ENCODE measurements at regions not wholly inside any gene's neighbourhood (a gene's known extent, or its start where the extent isn't known, plus 50 kb on each side); places are given as distances from the start of the nearest gene placed in this dataset.

GRCh38 chr11:31884080-31884479, 73.0 kb upstream of the PAX6 start:
- ChIA-PET CTCF (no interaction called here), POLR2A (no interaction called here)
- BruUV-seq (replicated peaks), result no TSS peak
- H3K36me3 Mint-ChIP-seq (ENCODE audit: insufficient read depth, unreplicated experiment), result no peaks in the 10 kb centered on the region
- H3K27ac Mint-ChIP-seq (ENCODE audit: low read depth, unreplicated experiment), result no peak overlapping the region
- intact Hi-C loops (cut with micrococcal nuclease), result no loop called here
- no peak for DNase-seq (ENCODE audit: unreplicated experiment)
- H3K27me3 Mint-ChIP-seq (ENCODE audit: insufficient read depth, unreplicated experiment), result peaks cover 40% of the 10 kb centered on the region
- H3K9me3 Mint-ChIP-seq (ENCODE audit: unreplicated experiment), result no peaks in the 10 kb centered on the region
- no peak overlapping the region for H3K4me3 Mint-ChIP-seq (ENCODE audit: unreplicated experiment)
- no peak for TF ChIP-seq CTCF (IDR thresholded peaks at IDR 0.05; ENCODE audit: unreplicated experiment)
- H3K4me1 Mint-ChIP-seq (ENCODE audit: insufficient read depth, unreplicated experiment), result peaks cover 5% of the 10 kb centered on the region

- H3K4me1 Mint-ChIP-seq (ENCODE audit: insufficient read depth, unreplicated experiment), result peaks cover 5% of the 10 kb centered on the region
- no TSS peak for BruUV-seq (replicated peaks)
- no peaks in the 10 kb centered on the region for H3K36me3 Mint-ChIP-seq (ENCODE audit: insufficient read depth, unreplicated experiment)
- CTCF ChIA-PET, result interaction anchor here (1.1 kb wide), 1 partner anchor 74 kb away, joined by 4 read pairs; no protein-coding TSS in a partner anchor
- H3K4me3 Mint-ChIP-seq (ENCODE audit: unreplicated experiment), result no peak overlapping the region
- peaks cover 40% of the 10 kb centered on the region for H3K27me3 Mint-ChIP-seq (ENCODE audit: insufficient read depth, unreplicated experiment)
- intact Hi-C loops (cut with micrococcal nuclease), result no loop called here
- no peak for DNase-seq (ENCODE audit: unreplicated experiment)
- no peak overlapping the region for H3K27ac Mint-ChIP-seq (ENCODE audit: low read depth, unreplicated experiment)
- TF ChIP-seq CTCF (IDR thresholded peaks at IDR 0.05; ENCODE audit: unreplicated experiment), result no peak
- no peaks in the 10 kb centered on the region for H3K9me3 Mint-ChIP-seq (ENCODE audit: unreplicated experiment)
- POLR2A ChIA-PET, result no interaction called here
Observed at GRCh38 chr11:31883435-31883834, 72.3 kb upstream of the PAX6 start.

- H3K36me3 Mint-ChIP-seq (ENCODE audit: insufficient read depth, unreplicated experiment), result no peaks in the 10 kb centered on the region
- peaks cover 40% of the 10 kb centered on the region for H3K27me3 Mint-ChIP-seq (ENCODE audit: insufficient read depth, unreplicated experiment)
- H3K9me3 Mint-ChIP-seq (ENCODE audit: unreplicated experiment), result no peaks in the 10 kb centered on the region
- intact Hi-C loops (cut with micrococcal nuclease), result no loop called here
- ChIA-PET POLR2A (no interaction called here), CTCF (interaction anchor here (1.1 to 1.5 kb wide), 2 partner anchors 11 to 75 kb away, joined by 4 to 6 read pairs; no protein-coding TSS in a partner anchor)
- no peak for TF ChIP-seq CTCF (IDR thresholded peaks at IDR 0.05; ENCODE audit: unreplicated experiment)
- H3K4me3 Mint-ChIP-seq (ENCODE audit: unreplicated experiment), result no peak overlapping the region
- BruUV-seq (replicated peaks), result no TSS peak
- peaks cover 5% of the 10 kb centered on the region for H3K4me1 Mint-ChIP-seq (ENCODE audit: insufficient read depth, unreplicated experiment)
- DNase-seq (ENCODE audit: unreplicated experiment), result peak; percentile 38
- H3K27ac Mint-ChIP-seq (ENCODE audit: low read depth, unreplicated experiment), result no peak overlapping the region
Observed at GRCh38 chr11:31882951-31883392, 71.8 kb upstream of the PAX6 start.

- ChIA-PET CTCF (interaction anchor here (0.6 to 1.5 kb wide), 2 partner anchors 10 to 280 kb away, joined by 3 to 6 read pairs; no protein-coding TSS in a partner anchor), POLR2A (no interaction called here)
- BruUV-seq (replicated peaks), result no TSS peak
- H3K9me3 Mint-ChIP-seq (ENCODE audit: unreplicated experiment), result no peaks in the 10 kb centered on the region
- peaks cover 5% of the 10 kb centered on the region for H3K4me1 Mint-ChIP-seq (ENCODE audit: insufficient read depth, unreplicated experiment)
- peaks cover 40% of the 10 kb centered on the region for H3K27me3 Mint-ChIP-seq (ENCODE audit: insufficient read depth, unreplicated experiment)
- no peak overlapping the region for H3K4me3 Mint-ChIP-seq (ENCODE audit: unreplicated experiment)
- no peak for TF ChIP-seq CTCF (IDR thresholded peaks at IDR 0.05; ENCODE audit: unreplicated experiment)
- no peaks in the 10 kb centered on the region for H3K36me3 Mint-ChIP-seq (ENCODE audit: insufficient read depth, unreplicated experiment)
- DNase-seq (ENCODE audit: unreplicated experiment), result no peak
- intact Hi-C loops (cut with micrococcal nuclease), result no loop called here
- H3K27ac Mint-ChIP-seq (ENCODE audit: low read depth, unreplicated experiment), result no peak overlapping the region
Observed at GRCh38 chr11:31881825-31882224, 70.7 kb upstream of the PAX6 start.

All from MCF 10A (cell line).